HG03439 (cell line): ENCODE measurements at regions not wholly inside any gene's neighbourhood (a gene's known extent, or its start where the extent isn't known, plus 50 kb on each side); places are given as distances from the start of the nearest gene placed in this dataset.
"Not testable (repeated sequence)": the region's sequence is repeated elsewhere in the genome, so short reads cannot be mapped to it uniquely, and the experiment has no call there.

Source experiments
- ATAC-seq: cut with Tn5 transposase; IDR thresholded peaks from one replicate; pipeline ENCODE4 v1.9.1; 2021; ENCODE audit warnings: mild to moderate bottlenecking, moderate library complexity; ENCODE audit not compliant: unreplicated experiment

DNA sequence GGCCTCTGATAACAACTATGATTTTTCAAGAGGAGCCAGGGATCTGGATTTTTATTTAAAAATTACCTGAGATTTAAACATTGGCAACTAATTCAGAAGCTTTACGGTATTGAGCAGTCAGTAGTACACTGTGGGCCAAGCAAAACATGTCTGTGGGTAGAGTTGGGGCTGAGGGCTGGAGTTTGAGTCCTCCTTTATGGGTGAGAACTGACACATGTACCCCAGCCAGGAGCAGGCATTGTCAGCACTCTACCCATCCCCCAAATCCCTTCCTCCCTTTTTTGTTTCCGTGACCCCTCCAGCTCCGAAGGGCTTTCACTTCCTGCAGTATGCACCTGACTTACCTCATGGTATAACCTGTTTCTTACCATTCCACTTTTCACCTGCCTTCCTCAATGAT lies 131.4 kb downstream of the SNX5 start:
- no peak for ATAC-seq

DNA sequence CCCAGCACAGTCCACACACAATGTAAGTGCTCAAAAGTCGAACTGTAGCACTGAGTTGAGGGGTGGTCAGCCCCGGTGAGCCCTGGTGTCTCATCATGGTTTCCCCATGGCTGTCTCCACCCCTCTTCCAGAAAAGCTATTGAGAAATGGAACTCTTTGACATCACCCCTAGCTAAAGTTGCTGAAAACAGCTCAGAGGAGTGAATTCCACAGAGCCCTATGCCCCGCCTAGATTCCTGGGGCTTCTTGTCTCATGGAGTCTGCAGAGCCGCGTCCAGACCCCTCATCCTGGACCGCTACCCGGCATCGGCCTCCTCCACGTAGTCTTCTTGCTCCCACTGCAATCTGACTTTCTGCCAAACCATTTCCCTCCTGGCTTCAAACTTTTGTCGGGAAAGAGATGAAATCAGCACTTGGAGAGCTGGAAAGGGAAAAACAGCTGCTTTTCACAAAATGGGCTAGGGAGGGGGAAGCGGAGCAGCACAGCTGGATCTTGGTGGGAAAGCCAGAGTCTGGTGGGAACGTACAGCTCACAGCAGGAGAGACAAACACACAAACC lies 132.2 kb downstream of the SNX5 start:
- ATAC-seq, result no peak

DNA sequence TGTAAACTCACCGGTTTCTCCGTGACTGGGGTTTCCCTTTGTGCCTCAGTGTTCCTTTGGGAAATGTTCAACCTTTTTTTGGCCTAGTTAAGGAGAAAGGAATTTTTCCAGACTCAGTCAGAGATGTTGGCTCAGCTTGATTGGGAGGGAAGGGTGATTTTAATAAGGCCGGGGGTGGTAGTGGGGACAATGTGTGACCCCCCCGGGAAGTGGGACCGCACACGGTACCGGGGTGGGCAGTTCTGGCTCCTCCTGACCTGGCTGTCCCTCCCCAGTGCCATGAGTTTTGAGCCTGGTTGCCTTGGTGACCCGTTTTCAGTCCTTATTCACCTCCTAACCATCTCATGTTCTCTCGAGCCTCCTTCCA lies 132.7 kb downstream of the SNX5 start:
- ATAC-seq, result no peak

DNA sequence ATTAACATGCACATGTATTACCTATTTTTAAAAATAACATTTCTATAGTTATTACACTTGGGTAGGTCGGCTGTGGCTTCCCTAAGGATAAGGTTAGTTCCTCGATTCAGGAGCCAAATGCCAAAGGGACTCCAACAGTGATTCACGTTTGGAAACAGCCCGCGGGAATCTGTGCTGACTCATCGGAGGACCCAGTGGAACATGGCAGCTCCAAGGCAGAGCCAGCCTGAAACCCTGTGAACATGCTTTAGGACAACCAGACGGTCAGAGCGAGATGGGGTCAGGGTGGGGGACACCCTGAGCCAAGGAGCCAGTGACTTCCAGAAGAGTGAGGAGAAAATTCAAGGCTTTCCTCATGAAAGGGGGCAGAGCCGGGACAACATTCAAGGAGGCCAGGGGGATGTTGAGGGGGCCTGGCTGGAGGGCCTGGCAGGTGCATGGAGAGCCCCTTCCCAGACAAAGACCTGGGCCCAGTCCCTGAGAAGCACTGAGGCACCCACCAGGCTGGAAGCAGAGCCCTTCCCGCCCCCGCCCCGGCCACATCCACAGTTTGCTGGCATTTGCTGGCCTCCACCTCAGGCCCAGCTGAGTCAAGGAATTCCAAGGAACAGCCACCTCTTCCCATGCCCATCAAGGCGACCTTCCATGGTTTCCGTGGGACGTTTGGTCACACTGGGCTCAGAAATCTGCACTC lies 133.2 kb downstream of the SNX5 start:
- ATAC-seq, result no peak

DNA sequence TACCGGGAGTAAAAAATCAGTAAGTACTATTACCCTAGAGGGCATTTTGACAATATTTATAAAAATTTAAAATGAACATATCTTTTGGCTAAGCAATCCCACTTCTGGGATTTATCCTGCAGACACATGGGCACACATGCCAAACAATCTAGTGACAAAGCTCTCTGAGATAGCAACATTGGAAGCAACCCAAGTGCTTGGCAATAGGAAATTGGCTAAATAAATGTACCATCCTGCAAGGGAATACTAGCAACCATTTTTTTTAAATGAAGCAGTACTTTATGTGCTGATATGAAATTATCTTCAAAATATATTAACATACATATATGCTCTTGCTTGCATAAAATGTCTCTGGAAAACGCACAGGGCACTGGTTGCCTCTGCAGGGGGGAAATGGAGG lies 133.8 kb downstream of the SNX5 start:
- ATAC-seq, result no peak

DNA sequence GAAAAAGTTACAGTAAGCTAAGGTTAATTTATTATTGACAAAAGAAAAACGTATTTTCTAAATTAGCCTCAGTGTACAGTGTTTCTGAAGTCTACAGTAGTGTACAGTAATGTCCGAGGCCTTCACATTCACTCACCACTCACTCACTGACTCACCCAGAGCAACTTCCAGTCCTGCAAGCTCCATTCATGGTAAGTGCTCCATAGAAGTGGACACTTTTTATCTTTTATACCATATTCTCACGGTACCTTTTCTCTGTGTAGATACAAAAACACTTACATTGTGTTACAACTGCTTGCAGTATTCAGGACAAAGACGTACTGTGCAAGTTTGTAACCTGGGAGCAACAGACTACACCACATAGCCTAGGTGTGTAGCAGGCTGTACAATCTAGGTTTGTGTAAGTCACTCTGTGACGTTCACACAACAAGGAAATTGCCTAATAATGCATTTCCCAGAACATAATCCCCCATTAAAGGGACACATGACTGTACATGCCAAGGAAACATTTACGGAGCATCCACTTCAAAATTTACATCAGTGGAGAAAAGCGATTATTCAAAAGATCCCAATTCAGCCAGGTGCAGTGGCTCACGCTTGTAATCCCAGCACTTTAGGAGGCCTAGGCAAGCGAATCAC lies 133.4 kb downstream of the BANF2 start:
- no peak for ATAC-seq

DNA sequence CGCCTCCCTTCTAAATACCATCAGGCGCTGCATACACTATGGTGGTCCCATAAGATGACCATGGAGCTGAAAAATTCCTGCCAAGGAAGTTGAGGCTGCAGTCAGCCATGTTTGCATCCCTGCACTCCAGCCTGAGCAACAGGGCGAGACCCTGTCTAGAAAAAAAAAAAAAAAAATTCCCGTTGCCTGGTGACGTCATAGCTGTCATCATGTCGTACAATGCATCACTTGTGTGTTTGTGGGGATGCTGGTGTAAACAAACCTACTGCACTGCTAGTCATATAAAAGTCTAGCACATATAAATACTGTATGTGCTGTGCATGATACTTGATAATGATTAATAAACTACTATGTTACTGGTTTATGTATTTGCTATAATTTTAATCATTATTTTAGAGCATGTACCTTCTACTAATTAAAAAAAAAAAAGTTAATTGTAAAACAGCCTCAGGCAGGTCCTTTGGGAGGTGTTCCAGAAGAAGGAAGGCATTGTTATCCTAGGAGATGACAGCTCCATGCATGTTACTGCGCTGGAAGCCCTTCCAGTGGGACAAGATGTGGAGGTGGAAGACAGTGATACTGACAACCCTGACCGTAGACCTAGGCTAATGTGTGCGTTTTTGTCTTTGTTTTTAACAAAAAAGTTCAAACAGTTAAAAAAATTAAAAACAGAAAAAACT lies 132.6 kb downstream of the BANF2 start:
- ATAC-seq, result no peak

DNA sequence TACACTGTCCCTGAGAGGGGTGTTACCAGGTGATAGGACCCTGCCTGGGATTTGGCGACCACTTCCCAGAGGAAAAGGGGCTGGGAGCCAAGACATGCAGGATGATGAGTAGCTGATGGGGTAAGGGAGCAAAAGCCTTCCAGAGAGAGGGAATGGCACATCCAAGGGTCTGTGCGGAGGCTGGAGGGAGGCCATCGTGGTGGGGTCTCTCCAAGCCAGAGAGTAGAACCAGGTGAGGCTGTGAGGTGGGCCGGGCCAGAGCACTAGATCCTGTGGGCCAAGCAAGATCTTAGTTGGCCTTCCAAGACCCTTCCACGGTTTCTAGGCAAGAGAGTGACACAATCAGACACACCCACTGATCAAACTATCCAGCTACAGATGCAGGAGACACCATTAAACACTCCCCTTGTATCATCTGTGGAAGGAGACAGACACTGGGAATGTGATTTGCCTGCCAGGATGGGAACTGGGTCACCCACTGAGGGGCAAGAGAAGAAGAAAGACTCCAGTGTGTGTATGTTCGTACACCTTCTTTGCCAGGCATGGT lies 128.9 kb downstream of the BANF2 start:
- ATAC-seq, result no peak

DNA sequence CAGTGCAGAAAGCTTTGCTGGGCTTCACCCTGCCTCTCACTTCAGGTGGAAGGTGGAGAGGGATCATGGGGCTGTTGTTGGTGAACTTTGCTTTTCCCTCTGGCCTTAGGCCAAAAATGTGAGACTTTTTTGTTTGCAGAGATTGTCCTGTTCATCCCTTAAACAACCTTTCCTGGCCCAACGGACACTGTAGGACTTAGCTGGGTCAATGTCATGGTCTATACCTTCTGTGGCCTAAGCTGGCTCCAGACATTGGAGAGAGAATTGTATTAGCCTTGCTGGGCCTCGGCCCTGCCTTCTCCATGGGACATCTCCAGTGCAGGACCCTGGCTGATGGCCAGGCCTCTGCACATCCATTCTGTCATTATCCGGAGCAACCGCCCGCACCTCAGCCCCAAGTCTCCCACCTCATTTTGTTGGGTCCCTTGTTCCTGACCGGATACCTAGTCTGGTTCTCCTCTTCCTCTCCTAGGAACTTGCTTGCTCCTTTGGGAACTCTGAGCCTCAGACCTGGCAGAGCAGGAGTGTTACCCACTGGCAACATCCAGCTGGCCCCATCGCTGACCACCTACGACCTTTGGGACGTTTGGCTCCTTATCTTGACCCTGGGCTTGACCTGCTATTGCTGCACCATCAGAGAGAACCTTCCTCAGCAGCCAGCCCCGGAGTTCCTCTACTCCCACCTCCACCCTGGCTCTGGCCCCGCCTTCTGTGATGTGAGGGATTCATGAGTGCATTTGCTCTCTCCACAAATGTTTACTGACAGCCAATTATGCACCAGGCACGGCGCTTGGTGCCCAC lies 128.2 kb downstream of the BANF2 start:
- no peak for ATAC-seq

DNA sequence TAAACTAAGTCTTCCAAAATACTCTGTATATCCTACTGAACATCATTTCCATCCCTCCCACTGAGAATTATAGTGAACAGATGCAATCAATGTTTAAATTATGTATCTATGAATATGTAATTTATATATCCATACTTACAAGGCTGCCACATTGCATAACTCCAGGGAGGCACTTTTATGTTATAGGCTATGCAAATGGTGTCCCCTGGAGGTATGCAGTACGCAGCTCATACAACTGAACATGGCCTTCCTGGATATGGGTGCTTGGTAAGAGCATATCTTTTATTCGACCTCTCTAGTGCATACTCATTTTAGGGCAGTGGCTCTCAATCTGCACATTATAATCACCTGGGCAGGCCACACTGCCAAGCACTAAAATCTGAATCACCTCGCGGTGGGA lies 127.3 kb downstream of the BANF2 start:
- ATAC-seq, result no peak

DNA sequence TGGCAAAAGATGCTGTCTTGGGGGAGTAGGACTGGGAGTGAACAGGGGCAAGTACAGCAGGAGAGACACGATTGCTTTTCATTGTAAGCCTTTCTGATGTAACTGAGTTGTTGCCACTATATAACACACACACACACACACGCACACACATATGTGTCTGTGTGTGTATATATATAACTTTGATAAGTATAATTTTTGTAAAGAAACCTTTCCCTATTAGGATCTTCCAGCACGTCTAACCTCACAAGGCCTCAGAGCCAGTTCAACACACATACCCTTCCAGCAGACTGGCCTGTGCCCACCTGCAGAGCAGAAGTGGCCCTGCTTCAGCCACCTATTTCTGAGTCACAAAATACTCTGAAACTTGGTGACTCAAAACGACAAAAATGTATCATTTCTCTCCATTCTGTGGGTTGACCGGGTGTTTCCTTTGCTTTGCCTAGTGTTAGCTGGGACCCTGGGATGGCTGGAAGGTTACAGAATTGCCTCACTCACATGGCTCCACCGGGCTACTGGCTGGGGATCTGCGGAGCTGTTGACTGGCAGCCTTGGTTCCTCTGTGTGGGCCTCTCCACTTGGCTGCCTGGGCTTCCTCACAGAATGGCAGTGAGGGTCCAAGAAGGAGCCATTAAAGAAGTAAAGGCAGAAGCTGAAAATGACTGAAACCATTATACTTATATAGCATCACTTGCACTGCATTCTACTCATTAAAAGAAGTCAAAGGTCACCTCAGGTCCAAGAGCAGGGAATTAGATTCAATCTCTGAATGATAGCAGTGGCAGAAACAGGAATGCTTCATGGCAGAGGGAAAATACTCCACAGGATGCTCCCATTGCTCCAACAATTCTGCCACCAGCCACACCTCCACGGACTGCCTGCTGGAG lies 126.4 kb downstream of the BANF2 start:
- peak; percentile 92 for ATAC-seq

DNA sequence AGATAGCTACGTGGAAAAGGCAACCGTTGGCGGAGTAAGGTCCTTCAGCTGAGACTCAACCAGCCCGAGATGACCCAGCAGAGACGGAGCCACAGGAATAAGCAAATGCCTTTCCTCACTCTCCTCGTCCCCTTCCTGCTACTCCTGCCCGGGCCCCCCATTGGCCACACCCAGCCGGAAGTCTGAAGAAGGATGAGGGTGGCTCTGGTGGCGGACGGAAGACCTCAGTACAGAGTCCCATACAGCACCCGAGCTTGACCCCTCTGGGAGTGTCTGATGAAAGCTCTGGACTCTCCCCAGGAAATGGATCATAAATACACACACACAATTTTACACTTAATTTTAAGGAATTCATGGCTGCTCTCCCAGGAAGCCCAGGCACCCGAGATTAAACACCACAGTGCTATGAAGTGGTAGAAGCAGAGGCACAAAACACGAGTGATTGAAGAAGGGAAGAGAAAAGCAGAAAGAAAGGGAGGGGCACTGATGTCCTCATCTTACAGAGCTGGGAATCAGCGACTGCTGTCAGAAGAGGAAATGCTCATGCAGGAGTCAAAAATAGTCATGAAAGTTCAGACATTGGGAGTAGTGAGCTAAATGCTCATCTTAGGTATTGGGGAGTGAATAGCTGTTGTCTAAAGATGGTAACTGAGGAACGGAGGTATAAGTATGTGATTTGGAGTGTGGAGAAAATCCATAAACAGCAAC lies 125.6 kb downstream of the BANF2 start:
- ATAC-seq, result peak; percentile 4

DNA sequence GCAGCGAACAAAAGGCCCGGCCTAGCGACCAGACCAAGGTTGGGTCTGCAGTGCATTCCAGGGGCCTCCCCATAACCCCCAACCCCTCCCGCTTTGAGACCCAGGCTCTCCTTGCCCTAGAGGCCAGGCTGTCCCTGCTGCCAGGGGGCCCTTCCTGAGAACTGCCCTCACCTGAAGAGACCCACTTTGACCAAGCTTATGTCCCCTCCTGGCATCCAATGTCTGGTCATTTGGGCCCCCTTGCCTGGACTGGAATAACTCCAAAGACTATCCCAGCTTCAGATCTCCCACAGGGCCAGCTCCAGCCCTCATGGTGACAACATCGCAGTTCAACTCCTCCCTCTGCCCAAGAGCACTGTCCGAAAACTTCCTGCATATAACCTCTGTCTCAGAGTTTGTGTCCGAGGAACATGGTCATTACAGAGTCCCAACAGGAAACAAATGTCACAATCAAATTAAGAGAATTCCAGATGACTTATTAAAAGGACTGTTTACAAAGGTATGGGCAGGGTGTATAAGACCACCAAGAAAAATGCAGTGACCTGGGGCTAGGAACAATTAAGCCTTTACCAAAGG lies 125.0 kb downstream of the BANF2 start:
- no peak for ATAC-seq

DNA sequence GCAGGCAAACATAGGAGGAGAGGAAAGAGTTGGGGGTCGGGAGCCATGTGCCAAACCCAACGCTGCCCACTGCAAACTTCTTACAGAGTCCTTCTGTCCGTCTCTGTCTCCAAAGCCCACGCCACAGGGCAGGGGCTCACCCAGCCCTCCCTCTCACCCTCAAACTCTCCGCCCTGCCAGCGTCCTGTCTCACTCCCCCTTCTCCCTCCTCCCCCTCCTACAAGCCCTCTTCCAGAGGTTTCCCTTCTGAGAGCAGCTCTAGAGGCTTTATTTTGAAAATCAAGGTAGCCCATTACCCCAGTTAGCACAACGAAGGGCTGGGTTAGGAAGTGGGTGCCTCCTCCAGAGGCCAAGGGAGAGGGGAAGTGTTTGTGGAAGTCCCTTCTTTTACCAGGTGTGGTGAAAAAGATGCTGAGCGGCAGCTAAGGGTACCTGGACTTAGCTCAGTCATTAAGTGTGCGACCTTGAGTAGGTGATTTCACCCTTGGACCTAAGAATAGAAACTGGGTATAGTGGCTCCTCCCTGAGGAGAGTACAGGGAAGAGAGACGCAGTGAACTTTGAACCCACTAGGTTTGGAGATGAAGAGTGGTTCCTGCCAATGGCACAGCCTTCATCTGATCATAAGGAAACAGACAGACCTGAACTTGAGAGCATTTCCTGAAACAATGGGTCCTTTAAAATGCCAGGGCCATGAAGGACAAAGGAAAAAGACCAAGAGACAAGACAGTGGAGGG lies 123.8 kb downstream of the BANF2 start:
- ATAC-seq, result no peak

DNA sequence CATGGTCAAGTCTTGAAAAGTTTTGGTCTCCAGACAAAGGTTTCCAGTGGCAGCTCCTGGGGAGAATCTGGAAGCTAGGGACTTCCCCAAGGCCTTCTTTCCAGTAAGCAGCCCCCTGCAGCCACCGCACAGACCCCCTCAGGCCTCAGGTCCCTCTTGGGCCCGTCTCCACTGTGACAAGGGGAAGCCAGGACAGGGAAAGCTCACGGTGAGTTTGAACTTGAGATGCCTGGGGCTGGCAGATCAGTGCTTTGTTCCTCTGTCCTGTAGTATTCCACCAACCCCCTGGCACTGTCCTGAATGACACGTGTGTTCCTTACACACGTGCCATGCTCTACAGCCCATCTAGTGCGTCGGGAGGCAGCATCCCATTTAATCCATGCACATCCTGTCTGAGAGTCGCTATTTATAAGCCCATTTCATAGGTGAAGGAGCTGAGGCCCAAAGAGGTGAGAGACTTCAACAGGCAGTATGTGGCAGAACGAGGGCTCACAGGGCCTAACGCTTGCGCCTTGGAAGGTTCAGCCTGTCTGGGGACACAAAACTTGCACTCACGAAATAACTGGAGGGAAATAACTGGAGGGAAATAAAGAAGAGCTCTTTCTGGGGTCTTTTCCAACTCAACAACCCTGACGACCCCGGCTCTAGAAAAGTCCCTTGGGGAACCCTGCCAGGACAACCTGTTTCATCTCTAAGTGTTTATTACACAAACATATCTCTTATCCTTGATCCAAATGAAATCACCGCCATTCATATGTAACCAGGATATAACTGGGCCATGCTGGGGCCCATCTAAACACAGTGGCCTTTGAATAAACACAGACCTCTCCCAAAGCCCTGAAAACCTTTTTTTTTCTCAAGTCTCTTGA lies 123.0 kb downstream of the BANF2 start:
- ATAC-seq, result no peak

DNA sequence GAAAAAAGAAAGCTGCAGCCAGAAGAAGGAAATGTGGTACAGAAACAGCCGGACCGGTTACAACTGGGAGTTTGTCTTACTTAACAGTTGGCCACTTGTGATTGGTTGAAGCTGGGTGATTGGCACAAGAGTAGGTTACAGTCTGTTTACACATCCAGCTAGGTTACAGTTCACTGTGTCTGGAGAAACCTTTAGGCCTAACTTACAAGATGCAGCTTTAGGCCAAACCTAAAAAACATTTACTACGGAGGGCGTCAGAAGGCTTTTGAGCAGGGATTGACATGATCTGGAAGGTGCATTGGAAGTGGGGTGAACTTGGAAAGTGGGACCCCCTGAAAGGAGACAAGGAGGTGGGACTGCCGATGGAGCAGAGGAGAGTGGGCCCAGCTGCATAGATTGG lies 122.3 kb downstream of the BANF2 start:
- no peak for ATAC-seq

DNA sequence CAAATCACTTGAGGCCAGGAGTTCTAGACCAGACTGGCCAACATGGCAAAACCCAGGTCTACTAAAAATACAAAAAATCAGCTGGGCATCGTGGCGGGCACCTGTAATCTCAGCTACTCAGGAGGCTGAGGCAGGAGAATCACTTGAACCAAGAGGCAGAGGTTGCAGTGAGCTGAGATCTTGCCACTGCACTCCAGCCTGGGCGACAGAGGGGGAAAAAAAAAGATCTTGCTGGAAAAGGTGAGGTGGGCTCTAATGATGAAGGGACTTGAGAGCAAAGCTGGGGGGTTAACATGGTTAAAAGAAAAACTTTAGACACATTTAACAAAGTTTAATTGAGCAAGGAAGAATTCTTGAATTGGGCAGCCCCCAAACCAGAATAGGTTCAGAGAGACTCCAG lies 121.8 kb downstream of the BANF2 start:
- not testable (repeated sequence) for ATAC-seq
